ENCODE measurements at regions not wholly inside any gene's neighbourhood (a gene's known extent, or its start where the extent isn't known, plus 50 kb on each side); places are given as distances from the start of the nearest gene placed in this dataset.

GRCh38 chr11:90805172-90805571 is 582.3 kb upstream of the CHORDC1 start:
- FAIRE-seq: no peak

DNA sequence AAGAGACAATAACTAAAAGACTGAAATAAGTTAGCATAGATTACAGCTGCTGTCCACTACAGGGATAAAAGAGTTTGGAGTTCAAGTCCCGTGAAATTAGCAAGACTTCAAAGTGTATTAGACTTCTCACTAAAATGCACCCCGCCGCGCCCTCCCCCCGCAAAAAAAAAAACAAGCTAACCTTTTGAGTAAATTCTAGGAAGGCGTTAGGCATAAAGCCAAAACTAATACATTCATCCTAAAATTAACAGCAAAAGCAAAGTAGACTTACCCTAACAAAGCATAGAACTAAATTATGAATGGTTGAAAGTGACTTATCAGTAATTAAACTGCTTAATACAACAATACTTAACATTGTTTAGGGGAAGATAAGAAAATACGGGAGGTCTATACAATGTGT is 581.0 kb upstream of the CHORDC1 start:
- FAIRE-seq: no peak

DNA sequence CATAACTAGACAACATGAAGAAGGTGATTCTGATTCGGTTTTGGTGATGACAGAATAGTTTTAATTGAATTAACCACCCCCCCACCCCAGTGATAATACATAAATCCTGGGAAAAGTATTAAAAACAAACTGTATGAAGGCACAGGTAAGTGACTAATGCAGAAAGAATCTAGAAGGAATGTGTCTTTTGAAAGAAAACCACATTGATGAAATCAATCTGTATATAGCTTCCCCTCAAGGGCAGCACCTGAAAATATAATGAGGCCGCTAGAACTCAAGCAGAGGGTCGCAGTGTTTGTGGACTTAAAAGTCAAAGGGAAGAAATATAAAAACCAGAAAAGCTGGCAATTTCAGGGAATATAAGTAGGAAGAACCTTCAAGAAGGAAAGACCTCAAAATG is 580.5 kb upstream of the CHORDC1 start:
- no peak for FAIRE-seq

DNA sequence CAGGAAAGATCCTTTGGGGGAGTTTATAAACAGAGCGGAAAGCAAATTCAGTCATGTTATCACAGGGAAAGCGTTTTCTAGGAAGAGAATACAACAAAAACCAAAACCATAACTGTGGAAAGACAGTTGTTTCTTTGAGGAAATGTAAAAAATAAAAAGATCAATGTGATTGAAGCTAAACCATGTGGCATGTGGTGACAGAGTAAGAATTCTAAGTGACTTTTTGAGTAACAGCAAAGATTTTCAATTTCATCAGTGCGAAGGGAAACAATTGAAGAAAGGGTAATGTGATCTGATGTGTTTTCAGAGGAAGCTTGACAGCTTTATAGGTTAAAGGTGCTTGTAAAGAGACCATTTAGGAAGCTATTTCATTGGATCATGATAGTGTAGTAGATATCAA is 575.9 kb upstream of the CHORDC1 start:
- FAIRE-seq: no peak

DNA sequence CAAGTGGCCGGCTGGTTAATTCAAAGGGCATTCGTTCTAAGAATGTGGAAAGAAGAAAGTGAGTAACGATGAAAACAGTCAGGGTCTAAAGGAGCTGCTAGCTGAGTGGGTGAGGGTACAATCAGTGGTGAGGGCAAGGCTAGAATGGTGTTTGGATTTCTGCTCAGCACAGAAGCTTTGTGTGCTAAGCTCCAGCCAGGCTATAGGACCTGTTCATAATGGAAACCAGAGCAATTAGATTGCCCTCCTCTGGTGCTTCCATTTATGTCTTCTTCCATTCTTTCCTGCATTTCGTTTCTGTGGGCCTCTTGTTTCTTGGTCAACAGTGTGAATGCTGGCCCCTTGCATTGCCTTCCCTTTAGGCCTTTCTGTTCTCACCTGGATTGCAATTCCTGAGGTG is 572.9 kb upstream of the CHORDC1 start:
- FAIRE-seq: no peak

DNA sequence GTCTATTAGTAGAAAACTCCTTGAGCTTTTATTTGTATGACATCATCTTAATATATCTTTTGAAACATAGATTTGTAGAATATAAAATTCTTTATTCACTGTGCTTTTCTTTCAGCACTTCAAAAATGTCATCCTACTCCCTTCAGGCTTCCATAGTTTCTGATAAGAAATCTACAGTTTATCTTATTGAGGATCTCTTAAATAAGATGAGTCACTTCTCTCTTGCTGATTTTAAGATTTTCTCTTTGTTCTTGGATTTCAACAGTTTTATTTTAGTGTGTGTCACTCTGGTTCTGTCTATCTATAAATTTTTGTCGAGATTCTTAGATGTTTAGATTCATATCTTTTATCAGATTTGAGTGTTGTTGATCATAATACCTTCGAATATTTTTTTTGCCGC is 566.1 kb upstream of the CHORDC1 start:
- FAIRE-seq: no peak

DNA sequence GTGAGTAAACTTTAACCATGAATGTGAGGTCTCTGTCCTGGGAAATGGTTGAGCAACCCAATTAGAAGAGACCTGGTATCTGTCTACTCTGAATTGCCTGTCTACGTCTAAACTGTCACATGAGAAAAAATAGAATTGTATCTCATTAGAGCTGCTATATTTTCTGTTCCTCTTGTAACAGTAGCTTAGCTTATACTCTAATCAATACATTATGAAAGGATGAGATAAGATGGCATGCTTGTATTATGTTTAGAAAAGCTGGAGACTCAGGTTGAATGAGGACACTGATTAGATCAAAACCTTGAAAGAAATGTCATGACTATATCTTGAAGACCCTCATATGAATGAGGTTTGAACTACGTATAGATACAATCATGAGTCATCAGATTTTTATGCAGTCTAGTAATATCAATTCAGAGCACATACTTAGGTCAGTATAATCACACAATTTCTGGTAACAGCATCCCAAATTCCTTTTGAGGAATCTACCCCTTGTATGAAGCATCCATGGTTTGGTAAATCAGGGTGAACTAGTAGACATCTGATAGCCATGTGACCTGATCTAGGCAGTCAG is 561.5 kb upstream of the CHORDC1 start:
- FAIRE-seq: no peak

DNA sequence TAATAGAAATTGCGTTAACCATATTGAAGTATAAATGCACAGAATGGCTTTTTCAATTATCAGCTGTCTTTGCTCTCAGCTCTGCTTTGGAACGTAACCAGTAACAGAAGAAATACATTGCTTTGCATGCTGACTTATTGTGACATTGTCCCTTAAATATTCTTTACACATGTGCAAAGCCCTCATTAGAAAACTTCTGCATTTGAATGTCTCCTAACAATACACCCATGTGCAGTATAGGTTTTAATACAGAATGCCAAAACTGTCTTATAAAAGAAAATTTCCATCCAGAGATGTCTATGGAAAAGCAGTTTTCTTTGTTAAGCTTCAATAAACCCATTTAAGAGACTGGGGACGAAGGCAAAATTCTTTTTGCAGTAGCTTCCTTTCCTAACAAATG is 560.3 kb upstream of the CHORDC1 start:
- no peak for FAIRE-seq

DNA sequence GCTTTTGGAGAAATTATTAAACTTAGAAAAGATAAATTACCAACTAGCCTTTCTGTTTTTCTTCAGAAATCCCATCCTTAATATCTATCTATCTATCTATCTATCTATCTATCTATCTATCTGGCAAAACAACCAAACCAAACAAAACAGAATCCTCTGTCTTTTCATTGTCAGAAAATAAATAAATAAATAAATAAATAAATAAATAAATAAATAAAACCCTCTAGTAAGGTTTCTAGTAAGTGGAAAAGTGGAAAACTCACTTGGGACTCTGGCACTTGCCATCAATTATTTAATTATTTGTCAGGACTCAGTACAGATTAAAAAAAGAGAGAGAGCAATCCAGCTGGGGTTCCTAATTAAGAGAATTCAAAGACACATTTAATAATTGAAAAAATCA is 556.2 kb upstream of the CHORDC1 start:
- no peak for FAIRE-seq

DNA sequence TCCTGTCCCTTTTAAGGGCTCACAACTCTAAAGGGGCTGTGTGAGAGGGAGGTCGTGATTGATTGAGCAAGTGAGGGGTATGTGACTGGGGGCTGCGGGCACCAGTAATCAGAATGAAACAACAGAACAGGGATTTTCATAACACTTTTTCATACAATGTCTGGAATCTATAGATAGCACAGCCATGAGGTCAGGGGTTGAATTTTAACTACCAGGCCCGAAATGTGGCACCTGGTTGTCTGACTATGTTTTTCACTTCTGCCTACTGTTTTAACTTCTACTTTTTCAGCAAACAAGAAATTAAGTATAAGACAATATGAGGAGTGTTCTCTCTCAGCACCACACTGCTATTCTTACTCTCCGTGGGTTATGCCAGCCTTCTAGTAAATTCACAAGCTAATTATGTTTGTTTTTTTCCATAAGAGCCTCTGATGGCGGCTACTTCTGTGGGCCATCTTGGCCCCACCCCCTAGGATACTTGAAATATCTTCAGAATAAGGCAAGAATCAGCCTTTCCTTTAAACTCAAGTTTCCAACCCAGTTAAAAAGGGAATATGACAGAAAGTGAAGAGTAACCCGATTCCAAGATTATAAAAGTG is 552.8 kb upstream of the CHORDC1 start:
- no peak for FAIRE-seq

DNA sequence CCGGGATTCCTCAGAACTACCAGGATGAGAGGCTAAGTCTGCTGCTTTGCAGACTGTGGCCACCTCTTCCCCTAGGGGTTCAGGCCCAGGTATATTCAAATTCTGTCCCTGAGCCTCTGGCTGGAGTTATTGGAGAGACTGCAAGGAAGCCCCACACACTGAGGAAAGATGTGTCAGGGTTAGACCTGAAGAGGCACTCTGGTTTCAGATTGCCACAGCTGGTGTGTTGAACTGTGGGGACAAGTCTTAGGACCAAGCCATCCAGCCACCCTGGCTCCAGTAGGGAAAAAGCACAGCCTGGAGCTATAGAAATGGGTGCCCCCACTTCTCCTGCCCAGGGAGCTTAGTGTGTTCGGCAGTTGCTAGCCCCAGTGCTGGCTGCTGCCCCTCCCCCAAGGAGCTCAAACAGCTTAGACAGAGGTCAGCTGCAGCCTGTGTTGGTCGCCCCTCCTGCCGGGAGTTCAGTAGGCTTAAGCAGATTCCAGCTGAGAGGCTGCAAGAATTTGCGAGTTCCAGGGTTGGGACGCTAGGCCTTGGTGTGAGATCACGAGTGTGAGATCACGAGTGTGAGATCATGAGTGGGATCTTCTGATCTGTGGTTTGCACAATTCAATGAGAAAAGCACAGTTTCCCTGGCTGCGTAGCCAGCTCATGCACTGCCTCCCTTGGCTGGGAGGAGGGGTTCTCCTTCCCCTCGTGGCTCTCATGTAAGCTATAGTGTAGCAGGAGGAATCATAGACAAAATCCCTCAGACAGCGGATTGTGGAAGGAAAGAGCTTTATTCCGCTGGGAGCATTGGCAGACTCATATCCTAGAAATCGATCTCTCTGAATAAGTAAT is 552.1 kb upstream of the CHORDC1 start:
- no peak for FAIRE-seq

DNA sequence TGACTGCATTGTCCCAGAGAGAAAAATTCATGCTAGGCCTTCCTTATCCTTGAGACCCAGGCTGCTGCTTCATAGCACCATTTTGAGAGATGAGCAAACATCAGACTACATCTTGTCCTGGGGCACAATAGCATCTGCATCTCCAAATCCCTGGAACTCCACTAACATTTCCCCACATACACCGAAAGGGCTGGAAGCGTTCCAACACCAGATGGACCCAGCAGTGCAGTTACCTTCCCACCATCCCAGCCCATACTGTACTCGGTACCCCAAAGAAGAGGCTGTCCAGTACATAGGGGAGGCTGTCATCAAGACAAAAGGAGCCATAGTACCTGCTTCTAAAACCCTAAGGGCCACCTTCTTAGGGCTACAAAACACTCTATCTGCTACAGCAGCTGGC is 547.2 kb upstream of the CHORDC1 start:
- FAIRE-seq: no peak

DNA sequence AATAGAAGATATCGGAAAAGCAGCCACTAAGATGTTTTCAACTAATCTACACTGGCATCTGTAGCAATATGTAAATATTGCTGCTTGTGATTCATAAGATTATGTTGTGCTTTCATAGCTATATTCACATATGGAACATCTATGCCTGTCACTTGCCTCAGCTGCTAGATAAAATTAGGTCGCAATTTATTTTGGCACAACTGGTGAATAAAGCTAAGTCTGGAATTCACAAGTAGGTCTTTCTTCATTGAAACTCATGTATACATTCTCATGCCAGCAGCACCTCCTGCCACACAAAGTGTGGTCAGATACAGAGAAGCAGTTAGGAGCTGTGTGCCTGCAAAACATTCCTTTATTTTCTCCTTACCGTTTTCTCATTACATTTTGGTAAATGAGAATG is 543.3 kb upstream of the CHORDC1 start:
- FAIRE-seq: no peak

DNA sequence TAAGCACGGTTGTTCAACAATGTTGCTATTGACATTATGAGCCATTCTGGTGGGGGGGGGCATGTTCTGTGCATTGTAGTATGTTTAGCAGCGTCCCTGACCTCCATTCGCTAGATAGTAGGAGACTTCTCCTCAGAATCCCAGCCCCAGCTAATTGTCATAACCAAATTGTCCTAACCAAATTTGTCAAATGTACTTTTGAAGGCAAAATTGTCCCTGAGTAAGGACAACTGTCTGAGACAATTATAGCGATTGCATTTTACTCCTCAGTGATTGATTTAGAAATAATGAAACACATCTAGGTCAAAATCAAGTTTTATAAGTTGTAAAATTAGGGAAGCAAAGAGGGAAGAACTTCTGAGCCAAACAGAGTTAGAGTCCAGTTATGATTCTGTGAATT is 541.8 kb upstream of the CHORDC1 start:
- no peak for FAIRE-seq

DNA sequence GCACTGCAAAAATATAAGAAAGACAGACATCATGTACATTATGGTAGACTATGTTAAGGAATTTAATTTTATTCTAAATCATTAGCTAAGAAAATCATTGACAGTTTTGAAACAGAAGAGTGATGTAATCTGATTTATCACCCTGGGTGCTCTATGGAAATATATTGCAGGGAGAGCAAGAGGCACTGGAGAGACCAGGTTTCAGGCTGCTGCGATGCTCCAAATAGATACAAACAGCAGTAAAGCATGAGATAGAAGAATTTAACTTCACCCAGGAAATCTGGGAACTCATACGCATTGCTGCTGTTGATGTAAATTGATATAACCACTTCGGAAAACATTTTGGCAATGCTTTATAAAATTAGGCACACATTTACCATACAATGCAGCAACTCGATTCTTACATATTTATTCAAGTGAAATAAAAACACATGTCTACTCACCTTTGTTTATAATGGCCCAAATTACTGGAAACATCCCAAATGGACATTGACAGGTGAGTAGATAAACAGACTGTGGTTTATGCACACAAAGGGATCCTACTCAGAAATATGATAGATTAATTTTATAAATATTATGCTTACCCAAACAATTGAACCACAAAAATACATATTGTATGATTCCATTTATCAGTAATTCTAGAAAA is 535.1 kb upstream of the CHORDC1 start:
- no peak for FAIRE-seq

DNA sequence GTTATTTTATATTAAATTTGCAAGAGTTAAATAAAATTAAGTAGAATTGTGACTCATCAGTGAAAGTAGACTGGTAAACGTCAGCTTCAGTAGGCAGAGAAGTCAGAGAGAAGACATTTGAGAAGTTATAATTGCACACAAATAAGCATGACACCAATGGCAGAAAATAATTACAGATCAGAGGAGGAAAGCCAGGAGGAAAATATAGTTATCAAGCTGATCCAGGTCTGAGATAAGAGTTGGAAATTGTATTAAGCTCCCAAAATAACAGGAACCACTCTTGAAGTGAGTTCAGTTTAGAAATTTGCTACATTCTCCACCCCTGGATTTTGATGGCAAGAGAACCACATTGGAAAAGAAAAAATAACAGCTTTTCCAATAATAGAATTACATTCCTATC is 533.8 kb upstream of the CHORDC1 start:
- FAIRE-seq: no peak

GRCh38 chr11:90753546-90753945 is 530.7 kb upstream of the CHORDC1 start:
- no peak for FAIRE-seq

DNA sequence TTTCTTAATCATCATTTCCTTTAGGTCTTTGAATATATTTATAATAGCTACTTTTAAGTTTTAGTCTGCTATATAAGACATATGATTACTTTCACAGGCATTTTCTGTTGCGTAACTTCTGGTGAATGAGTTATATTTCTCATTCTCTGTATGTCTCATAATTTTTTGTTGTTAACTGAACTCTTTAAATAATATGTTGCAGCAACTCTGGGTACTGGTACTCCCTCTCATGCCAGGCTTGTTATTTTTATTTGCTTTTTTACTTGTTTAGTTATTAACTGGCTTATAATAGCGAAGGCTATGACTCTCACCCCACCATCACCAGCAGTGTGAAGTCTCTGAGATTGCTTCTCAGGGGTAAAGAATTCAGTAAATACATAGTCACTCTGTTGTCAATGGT is 524.2 kb upstream of the CHORDC1 start:
- no peak for FAIRE-seq

GRCh38 chr11:90744169-90744568 is 521.3 kb upstream of the CHORDC1 start:
- no peak for FAIRE-seq

DNA sequence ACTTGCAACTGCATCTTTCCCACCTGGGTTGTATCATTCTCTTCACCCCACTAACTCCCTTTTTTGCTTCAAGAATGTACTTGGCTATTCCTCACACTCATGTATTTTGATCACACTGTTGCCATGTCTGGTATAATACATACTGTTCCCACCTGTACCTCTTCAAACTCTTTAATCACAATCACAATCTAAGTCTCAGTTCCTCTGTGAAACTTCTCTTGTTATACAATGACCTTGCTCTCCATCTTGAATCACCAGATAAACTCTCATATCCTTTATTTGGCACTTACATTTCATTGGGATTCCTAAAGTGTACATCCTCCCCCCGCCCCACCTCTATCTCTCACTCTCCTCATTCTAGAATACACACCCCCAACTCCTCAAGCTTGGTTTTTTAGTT is 516.0 kb upstream of the CHORDC1 start:
- no peak for FAIRE-seq

- no peak for FAIRE-seq
Observed at GRCh38 chr11:90737444-90738050, 514.7 kb upstream of the CHORDC1 start.

DNA sequence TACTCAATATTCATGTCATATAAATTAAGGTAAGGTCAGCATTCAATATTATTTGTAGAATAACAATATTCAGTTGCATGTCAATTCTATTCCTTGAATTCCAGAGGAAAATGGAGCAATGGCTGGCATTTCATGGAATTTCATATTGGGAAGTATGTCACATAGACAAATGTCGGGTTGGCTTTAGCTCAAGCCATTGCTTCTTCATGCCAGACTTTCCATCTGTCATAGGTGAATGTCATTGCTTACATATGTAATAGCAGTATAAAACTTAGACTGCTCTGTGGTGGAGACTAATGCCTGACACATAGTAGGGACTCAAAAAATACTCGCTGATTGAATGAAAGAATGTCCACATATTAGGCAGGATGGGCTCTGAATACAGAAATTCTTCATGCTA is 509.6 kb upstream of the CHORDC1 start:
- FAIRE-seq: no peak

GRCh38 chr11:90723475-90723874 is 500.6 kb upstream of the CHORDC1 start:
- no peak for FAIRE-seq

All from A204.1 (cell line).